GM23338 (cell line): ENCODE measurements at regions not wholly inside any gene's neighbourhood (a gene's known extent, or its start where the extent isn't known, plus 50 kb on each side); places are given as distances from the start of the nearest gene placed in this dataset.

Source experiments
- CREB1 ChIP-seq: fragments of 250-450 bp; sonication (Bioruptor Pico); IDR thresholded peaks from 2 replicates; pipeline ENCODE4 v1.5.0; 2020; ENCODE audit warnings: low read depth, mild to moderate bottlenecking, moderate library complexity
- JUNB ChIP-seq: IDR thresholded peaks from one replicate; pipeline ENCODE4 v1.6.1; 2016; ENCODE audit warnings: antibody characterized with exemption; ENCODE audit not compliant: unreplicated experiment
- STAT1 ChIP-seq: IDR thresholded peaks from one replicate; pipeline ENCODE4 v1.6.1; 2016; ENCODE audit warnings: antibody characterized with exemption; ENCODE audit not compliant: unreplicated experiment
- TF ChIP-seq, protein P1 (sequence below): IDR thresholded peaks from one replicate; pipeline ENCODE4 v1.6.1; 2018; ENCODE audit warnings: antibody characterized with exemption; ENCODE audit not compliant: unreplicated experiment
- TF ChIP-seq, protein P2 (sequence below), 2 experiments: fragments of 200-600 bp in 1 of 2; sonication (generic) in 1 of 2; conservative IDR thresholded peaks; 2 replicates each; pipeline versions ENCODE4 v1.5.1 to v1.6.1; 2016 to 2017; ENCODE audit warnings: antibody characterized with exemption in 2 of 2, low read depth in 2 of 2, mild to moderate bottlenecking in 2 of 2, moderate library complexity in 1 of 2

DNA sequence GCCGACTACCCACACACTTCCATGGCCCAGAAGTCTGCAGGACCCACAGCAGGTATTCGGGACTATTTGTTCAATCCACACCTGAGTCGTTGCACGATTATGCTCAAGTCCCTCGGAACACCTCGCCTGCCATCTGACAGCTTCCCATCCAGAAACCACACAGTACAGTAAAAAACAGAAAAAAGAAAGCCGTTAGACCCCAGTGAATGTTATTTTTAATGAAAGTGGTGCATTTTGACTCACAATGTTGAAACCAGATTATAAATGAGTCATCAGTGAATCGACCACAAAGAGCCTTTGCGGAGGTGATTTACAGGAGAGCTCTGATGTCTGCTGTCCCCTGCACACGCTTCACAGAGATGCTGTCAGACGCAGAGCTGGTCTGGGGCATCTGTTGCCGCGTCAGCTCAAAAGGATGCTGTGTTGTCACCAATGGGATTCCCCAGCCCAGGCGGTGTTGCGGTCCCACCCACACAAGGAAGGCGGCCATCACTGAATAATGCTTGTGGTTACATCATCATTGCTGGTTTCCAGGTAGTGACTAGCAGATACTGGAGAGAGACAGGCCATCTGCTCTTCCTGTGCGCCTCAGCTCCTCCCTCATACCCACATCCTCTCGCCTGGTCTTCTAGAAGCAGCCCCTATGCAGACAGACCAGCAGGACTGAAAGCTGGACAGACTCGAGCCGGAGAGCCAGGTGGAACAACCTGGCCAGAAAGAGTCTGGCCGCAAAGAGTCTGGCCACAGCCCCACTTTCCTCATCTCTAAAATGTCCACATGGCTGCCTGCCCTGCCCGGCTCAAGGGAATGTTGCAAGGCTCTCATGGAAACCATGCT, 116.8 kb downstream of the TOMM20 start:
- TF ChIP-seq, protein P1, sequence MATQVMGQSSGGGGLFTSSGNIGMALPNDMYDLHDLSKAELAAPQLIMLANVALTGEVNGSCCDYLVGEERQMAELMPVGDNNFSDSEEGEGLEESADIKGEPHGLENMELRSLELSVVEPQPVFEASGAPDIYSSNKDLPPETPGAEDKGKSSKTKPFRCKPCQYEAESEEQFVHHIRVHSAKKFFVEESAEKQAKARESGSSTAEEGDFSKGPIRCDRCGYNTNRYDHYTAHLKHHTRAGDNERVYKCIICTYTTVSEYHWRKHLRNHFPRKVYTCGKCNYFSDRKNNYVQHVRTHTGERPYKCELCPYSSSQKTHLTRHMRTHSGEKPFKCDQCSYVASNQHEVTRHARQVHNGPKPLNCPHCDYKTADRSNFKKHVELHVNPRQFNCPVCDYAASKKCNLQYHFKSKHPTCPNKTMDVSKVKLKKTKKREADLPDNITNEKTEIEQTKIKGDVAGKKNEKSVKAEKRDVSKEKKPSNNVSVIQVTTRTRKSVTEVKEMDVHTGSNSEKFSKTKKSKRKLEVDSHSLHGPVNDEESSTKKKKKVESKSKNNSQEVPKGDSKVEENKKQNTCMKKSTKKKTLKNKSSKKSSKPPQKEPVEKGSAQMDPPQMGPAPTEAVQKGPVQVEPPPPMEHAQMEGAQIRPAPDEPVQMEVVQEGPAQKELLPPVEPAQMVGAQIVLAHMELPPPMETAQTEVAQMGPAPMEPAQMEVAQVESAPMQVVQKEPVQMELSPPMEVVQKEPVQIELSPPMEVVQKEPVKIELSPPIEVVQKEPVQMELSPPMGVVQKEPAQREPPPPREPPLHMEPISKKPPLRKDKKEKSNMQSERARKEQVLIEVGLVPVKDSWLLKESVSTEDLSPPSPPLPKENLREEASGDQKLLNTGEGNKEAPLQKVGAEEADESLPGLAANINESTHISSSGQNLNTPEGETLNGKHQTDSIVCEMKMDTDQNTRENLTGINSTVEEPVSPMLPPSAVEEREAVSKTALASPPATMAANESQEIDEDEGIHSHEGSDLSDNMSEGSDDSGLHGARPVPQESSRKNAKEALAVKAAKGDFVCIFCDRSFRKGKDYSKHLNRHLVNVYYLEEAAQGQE, result no peak
- TF ChIP-seq, protein P2, sequence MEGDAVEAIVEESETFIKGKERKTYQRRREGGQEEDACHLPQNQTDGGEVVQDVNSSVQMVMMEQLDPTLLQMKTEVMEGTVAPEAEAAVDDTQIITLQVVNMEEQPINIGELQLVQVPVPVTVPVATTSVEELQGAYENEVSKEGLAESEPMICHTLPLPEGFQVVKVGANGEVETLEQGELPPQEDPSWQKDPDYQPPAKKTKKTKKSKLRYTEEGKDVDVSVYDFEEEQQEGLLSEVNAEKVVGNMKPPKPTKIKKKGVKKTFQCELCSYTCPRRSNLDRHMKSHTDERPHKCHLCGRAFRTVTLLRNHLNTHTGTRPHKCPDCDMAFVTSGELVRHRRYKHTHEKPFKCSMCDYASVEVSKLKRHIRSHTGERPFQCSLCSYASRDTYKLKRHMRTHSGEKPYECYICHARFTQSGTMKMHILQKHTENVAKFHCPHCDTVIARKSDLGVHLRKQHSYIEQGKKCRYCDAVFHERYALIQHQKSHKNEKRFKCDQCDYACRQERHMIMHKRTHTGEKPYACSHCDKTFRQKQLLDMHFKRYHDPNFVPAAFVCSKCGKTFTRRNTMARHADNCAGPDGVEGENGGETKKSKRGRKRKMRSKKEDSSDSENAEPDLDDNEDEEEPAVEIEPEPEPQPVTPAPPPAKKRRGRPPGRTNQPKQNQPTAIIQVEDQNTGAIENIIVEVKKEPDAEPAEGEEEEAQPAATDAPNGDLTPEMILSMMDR (conservative IDR thresholded peaks at IDR 0.05; ENCODE audit: low read depth in 2 of 2), result no peak
- TF ChIP-seq JUNB, result no peak
- TF ChIP-seq CREB1 (CRISPR knock-in tag), result no peak
- no peak for TF ChIP-seq STAT1
